MV-4-11 (cell line): ENCODE measurements at regions not wholly inside any gene's neighbourhood (a gene's known extent, or its start where the extent isn't known, plus 50 kb on each side); places are given as distances from the start of the nearest gene placed in this dataset.
"Not testable (repeated sequence)": the region's sequence is repeated elsewhere in the genome, so short reads cannot be mapped to it uniquely, and the experiment has no call there.

Experiments used
- DNase-seq: peaks from one replicate; lab custom pipeline; 2025; lab: John Stamatoyannopoulos, UW

DNA sequence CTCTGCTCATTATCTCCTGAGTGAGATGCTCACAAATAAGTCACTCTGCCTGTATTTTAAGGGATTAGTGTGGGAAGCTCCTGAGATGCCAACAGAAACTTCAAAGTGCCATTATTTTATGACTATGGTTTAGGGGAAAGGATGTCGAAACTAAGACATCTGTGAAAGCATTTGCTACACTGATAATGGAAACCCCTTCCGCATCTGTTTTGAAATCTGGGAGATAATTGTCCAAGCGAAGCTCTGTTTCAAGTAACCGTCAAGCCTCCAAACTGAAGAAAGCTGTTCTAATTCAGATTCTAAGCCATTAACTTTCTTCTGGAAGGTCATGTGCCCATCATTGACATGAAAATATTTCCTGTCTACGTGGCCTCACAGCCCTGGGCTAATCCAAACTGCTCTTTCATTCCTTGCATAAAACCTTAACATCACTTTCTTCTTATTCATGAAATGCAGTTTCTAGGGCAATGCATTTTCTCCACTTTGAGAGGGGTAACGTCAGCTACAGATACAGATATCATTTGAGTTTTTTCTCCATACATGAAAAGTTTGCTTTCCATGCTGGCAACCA, 932.0 kb downstream of the C6orf118 start:
- no peak for DNase-seq

DNA sequence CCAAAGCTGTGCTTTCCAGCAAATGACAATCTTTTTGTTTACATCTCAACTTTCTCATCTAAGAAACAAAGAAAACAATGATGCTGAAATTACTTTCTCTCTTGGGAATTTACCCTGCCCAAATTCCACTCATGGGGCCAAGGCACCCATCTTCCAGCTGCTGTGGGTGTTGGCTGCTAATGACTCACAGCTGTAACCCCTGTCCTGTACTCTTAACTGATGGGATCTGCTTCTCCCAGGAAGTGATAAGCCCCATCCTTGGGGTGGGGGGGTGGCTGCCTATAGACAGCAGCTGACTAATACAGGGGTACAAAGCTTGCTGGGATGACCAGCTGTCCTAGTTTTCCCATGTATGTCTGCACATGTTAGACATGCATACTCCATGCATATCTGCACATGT, 938.6 kb downstream of the C6orf118 start:
- no peak for DNase-seq

- DNase-seq: no peak
Observed at GRCh38 chr6:164359441-164359840, 944.9 kb downstream of the QKI start.

GRCh38 chr6:164359036-164359435, 944.5 kb downstream of the QKI start:
- DNase-seq: no peak

GRCh38 chr6:164356814-164357213, 942.3 kb downstream of the QKI start:
- no peak for DNase-seq

GRCh38 chr6:164347455-164347854, 932.9 kb downstream of the QKI start:
- DNase-seq: no peak

DNA sequence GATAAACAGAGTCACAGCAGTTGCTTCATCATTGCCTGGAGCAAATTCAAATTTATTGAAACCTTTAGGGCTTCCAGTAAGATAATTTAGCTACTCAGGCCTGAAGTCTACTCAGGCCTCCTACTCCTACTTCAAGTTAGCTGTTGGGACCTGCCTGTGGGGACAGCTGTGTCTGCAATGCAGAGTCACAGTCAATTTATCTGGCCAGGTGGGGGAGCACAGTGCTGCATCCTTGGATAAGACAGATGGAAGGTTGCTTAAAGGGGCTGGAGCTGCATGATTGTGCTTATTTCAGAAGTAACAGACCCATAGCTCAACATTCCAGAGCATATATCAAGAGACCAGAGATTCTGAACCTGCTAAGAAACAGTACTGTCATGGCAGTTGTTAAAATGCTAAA, 932.1 kb downstream of the QKI start:
- no peak for DNase-seq

GRCh38 chr6:164345806-164346496, 931.4 kb downstream of the QKI start:
- DNase-seq: no peak

GRCh38 chr6:164345327-164345726, 930.8 kb downstream of the QKI start:
- no peak for DNase-seq

DNA sequence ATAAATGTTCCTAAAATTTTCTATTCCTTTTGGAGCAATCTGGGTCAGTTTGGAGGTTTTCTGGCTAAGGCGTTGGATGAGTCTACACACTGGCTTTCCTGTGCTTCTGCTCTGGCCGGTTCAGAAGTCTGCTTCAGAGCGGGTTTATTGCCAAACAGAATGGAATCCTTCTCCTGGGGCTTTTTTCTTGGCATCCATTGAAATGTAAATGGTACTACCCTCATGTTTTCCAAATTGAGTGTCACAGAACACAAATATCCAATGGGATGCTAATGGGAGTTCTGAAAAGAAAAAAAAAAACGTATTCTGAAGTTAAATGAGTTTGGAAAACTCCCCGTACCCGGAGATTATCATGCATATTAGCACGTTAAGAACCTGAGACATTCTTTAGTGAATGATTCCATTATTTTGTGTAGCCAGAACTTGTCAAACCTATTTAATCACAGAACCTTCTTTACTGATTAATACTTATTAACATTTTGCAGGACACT, 930.3 kb downstream of the QKI start:
- DNase-seq: no peak

- not testable (repeated sequence) for DNase-seq
Observed at GRCh38 chr6:164339442-164339841, 924.9 kb downstream of the QKI start.

GRCh38 chr6:164337925-164338397, 923.4 kb downstream of the QKI start:
- DNase-seq: no peak

DNA sequence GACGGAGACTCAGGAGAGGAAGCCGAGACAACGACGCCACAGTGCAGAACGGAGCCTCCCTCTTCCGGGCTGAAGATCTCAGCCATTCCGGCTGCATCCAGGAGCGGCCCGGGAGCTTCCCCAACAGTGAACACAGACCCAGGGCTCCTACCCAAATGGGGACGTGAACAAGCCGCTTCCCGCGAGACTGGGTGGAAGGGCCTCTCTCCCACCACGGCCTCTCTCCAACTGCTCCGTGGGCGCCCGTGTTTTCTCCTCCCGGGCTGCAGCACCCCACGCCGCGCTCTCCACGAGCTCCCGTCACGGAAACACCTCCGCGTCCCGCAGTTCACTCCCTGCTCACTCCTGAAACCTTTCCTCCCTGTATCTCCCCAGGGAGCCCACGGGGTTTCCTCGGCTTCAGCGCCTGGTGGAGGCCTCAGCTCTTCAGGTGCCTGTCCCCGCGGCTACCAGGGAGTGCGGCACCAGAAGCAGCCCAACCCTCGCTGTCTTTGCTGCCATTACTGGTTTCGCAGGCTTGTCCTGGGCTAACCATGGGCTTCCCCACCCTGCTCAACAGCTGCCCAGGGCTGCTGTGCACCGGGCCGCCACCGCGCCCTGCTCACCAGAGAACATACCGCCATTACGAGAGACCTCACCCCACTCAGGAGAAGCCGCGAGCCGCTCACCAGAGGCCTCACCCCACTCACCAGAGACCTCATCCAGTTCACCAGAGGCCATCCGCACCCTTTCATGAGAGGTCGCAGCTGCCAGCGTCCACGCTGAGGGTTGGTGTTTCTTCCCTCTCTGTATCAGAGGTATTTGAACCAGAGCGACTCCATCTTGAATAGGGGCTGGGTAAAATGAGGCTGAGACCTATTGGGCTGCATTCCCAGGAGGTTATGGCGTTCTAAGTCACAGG, 922.8 kb downstream of the QKI start:
- DNase-seq: no peak

- DNase-seq: no peak
Observed at GRCh38 chr6:164336455-164336854, 921.9 kb downstream of the QKI start.

DNA sequence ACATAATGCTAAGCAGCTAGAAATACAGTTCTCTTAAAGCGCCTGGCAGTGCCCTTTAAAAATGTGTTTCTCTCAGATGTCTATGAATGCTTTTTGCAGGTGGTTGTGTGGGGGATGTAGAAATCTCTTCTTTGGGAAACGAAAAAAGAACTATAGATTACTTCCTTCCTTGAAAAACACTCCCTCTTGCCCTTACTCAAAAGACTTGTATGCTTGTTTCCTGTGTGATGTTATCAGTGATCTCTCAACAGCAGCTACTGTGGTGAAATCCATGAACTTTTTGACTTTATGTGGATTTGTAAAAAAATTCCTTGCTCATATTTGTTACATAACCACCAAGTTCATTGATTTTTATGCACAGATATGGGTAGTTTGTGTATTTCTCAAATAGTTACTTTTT, 916.5 kb downstream of the QKI start:
- DNase-seq: no peak

GRCh38 chr6:164325168-164325567, 910.6 kb downstream of the QKI start:
- no peak for DNase-seq

DNA sequence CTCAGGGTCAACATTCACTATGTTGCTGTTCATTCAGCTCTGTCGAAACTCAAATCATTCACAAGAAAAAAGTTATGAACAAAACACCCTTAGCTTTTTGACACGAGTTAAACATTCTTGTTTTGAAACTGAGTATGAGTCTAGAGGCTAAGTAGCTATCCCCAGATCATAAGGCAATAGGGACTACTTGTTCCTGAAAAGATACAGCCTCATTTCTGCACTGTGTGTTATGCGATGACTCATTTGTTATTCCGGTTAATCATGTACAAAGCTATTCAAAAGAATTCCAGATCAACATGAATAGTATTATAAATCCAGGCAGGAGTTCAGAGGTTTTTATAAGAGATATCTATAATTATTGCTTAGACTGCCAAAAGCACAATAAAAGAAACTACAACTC, 908.0 kb downstream of the QKI start:
- DNase-seq: no peak

DNA sequence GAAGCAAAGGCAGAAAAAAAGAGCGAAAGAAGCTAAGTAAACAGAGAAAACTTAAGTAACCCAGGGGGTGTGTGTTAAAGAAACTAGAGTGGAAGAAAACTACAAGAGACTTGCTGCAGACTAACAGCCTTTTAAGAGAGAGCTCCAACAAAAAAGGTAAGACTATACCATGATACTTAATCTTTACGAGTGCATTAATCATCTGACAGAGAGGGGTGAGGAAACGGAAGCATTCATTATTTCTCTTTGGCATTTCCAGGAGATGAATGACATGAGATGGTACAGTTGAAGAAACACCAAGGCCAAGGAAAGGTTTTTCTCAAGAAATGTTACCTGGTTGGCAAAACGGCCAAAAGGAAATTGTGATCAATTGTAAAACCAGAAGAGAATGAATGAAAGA, 906.8 kb downstream of the QKI start:
- DNase-seq: no peak

DNA sequence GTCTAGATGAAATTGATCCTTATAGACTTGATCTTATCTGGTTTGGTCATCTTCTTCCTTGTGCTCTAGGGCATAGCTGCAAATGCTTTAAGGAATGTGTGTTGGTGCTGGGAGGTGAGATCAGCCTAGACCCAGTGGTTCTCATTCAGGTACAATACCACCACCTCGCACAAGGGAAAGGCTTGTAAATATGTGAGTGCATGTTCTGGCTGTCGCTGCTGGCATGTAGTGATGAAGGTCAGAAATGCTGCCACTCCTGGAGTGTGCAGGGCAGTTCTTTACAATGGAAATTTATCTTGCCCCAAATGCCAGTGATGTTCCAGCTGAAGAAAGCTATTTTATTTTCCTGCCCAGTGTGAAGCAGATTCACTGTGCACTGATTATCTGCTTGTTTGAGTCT, 900.9 kb downstream of the QKI start:
- no peak for DNase-seq

DNA sequence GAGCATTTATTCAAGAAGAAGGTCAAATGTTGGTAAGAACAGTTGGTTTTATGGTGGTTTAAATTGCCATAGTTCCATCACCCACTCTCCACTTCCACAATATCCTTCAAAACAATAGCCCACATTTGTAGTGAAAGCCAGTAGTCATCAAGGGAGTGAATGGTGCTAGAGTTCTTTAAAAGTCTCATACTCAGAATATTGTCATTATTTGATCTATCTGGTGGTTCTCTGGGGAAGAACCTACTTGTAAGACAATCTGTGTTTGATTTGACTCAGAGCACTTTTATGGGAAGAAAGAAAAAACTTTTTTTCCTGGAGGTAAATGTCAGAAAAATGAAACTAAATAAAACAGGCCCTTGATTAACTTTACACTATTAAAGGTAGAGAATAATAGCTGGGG, 893.8 kb downstream of the QKI start:
- no peak for DNase-seq

- peak; percentile 73 for DNase-seq
Observed at GRCh38 chr6:164303102-164303964, 888.8 kb downstream of the QKI start.

GRCh38 chr6:164296411-164296810, 881.9 kb downstream of the QKI start:
- no peak for DNase-seq
